HG03097 (cell line): ENCODE measurements at regions not wholly inside any gene's neighbourhood (a gene's known extent, or its start where the extent isn't known, plus 50 kb on each side); places are given as distances from the start of the nearest gene placed in this dataset.
"Not testable (repeated sequence)": the region's sequence is repeated elsewhere in the genome, so short reads cannot be mapped to it uniquely, and the experiment has no call there.

Source experiments
- ATAC-seq: cut with Tn5 transposase; IDR thresholded peaks from one replicate; pipeline ENCODE4 v1.9.1; 2021; ENCODE audit not compliant: unreplicated experiment, low FRiP score

GRCh38 chr6:17013701-17014100 is 88.1 kb upstream of the STMND1 start:
- ATAC-seq: no peak

GRCh38 chr6:17012421-17013225 is 89.2 kb upstream of the STMND1 start:
- no peak for ATAC-seq

GRCh38 chr6:17011985-17012384 is 89.9 kb upstream of the STMND1 start:
- no peak for ATAC-seq

GRCh38 chr6:17007749-17008148 is 94.1 kb upstream of the STMND1 start:
- no peak for ATAC-seq

GRCh38 chr6:17006543-17006942 is 95.3 kb upstream of the STMND1 start:
- ATAC-seq: no peak

GRCh38 chr6:17004269-17004668 is 97.6 kb upstream of the STMND1 start:
- no peak for ATAC-seq

GRCh38 chr6:17002123-17002522 is 99.7 kb upstream of the STMND1 start:
- no peak for ATAC-seq

- ATAC-seq: no peak
These were observed 100.7 kb upstream of the STMND1 start for GRCh38 chr6:17001188-17001587.

- no peak for ATAC-seq
These were observed 102.1 kb upstream of the STMND1 start for GRCh38 chr6:16999491-17000436.

- no peak for ATAC-seq
These were observed 103.4 kb upstream of the STMND1 start for GRCh38 chr6:16998461-16998860.

GRCh38 chr6:16995511-16996250 is 106.2 kb upstream of the STMND1 start:
- no peak for ATAC-seq

GRCh38 chr6:16993396-16993795 is 108.5 kb upstream of the STMND1 start:
- no peak for ATAC-seq

- no peak for ATAC-seq
These were observed 109.7 kb upstream of the STMND1 start for GRCh38 chr6:16991981-16992629.

GRCh38 chr6:16989976-16990375 is 111.9 kb upstream of the STMND1 start:
- not testable (repeated sequence) for ATAC-seq

- no peak for ATAC-seq
These were observed 112.5 kb upstream of the STMND1 start for GRCh38 chr6:16989382-16989781.

GRCh38 chr6:16987996-16988395 is 113.9 kb upstream of the STMND1 start:
- no peak for ATAC-seq

- ATAC-seq: no peak
These were observed 116.2 kb upstream of the STMND1 start for GRCh38 chr6:16985513-16986284.

- ATAC-seq: no peak
These were observed 119.0 kb upstream of the STMND1 start for GRCh38 chr6:16982807-16983206.

- no peak for ATAC-seq
These were observed 122.0 kb upstream of the STMND1 start for GRCh38 chr6:16979677-16980370.
